ENCODE measurements at regions not wholly inside any gene's neighbourhood (a gene's known extent, or its start where the extent isn't known, plus 50 kb on each side); places are given as distances from the start of the nearest gene placed in this dataset.

DNA sequence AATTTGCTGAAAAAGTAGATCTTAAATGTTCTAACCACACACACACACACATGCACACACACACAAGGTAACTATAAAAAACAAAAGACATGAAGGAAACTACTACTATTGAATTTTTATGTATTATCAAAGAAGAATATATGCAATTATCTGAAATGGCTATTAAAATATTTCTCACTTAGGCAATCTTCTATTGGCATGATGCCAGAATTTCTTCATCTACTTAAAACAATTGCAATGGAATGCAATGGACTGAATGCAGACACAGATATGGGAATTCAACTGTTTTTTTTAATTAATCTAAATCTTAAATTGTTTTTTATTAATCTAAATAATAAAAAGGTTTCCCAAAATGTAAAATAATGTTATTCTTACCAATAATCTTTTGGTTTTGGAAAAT, 152.6 kb upstream of the SMLR1 start:
- H3K4me3 ChIP-seq (replicated peaks in 1 of 2; ENCODE audit: low read depth in 2 of 2, low read length in 2 of 2): no peak overlapping the region
- peak; percentile 42 to 64 for DNase-seq (ENCODE audit: low read depth in 2 of 2)
- TF ChIP-seq, protein P1, sequence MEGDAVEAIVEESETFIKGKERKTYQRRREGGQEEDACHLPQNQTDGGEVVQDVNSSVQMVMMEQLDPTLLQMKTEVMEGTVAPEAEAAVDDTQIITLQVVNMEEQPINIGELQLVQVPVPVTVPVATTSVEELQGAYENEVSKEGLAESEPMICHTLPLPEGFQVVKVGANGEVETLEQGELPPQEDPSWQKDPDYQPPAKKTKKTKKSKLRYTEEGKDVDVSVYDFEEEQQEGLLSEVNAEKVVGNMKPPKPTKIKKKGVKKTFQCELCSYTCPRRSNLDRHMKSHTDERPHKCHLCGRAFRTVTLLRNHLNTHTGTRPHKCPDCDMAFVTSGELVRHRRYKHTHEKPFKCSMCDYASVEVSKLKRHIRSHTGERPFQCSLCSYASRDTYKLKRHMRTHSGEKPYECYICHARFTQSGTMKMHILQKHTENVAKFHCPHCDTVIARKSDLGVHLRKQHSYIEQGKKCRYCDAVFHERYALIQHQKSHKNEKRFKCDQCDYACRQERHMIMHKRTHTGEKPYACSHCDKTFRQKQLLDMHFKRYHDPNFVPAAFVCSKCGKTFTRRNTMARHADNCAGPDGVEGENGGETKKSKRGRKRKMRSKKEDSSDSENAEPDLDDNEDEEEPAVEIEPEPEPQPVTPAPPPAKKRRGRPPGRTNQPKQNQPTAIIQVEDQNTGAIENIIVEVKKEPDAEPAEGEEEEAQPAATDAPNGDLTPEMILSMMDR (IDR thresholded peaks at IDR 0.05; ENCODE audit: low read depth, low read length): no peak

DNA sequence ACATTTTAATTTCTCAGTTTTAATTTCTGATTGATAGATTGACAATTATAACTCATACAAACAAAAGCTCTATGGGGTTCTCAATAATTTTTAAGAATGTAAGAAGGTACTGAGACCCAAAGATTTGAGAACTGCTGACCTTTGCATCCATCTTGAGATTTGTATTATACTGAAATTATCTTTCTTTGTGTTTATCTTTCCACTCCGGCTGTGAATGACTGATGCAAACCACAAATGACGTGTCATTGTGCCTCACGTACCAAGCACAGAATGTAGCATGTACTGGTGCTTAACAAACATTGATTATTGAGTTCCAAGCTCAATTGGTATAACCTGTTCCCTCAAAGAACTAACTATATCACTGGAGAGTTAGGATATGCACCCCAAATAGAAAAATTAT, 152.1 kb upstream of the SMLR1 start:
- DNase-seq (ENCODE audit: low read depth in 2 of 2): peak; percentile 59 to 80
- H3K4me3 ChIP-seq (replicated peaks in 1 of 2; ENCODE audit: low read depth in 2 of 2, low read length in 2 of 2): no peak overlapping the region
- TF ChIP-seq, protein P1 (IDR thresholded peaks at IDR 0.05; ENCODE audit: low read depth, low read length): no peak

DNA sequence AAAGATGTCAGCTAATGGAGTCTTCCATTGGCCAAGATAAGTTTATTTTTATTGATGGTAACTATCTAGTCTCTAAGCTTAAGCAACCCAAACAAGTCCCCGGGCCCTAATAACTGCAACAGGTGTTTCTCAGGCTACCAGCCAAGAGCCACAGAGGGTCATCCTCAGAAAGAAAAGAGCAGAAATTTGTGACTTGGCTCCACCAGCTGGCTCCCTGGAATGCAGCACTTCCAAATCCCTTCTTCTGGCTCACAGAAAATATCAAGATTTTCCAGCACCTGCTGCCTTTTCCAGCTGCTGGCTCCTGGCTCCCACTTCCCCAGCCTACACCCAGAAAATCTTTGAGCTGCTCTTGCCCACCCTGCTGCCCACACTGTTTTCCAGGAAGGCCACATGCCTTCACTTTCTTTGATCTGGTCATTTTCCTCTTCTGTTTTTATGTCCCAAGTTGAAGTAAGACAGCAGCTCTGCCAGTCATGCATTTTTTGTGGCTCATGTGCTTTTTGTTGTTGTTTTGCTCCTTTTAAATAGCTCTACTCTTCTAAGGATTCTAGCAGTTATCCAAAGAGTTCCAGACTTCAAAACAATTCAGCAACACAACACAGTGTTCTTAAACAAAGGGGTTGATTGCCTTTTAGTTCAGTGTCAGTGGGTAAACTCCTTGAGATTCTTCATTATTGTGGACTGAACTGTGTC, 151.0 kb upstream of the SMLR1 start:
- H3K4me3 ChIP-seq (replicated peaks in 1 of 2; ENCODE audit: low read depth in 2 of 2, low read length in 2 of 2): no peak overlapping the region
- TF ChIP-seq, protein P1 (IDR thresholded peaks at IDR 0.05; ENCODE audit: low read depth, low read length): no peak
- DNase-seq (ENCODE audit: low read depth in 2 of 2): no peak

DNA sequence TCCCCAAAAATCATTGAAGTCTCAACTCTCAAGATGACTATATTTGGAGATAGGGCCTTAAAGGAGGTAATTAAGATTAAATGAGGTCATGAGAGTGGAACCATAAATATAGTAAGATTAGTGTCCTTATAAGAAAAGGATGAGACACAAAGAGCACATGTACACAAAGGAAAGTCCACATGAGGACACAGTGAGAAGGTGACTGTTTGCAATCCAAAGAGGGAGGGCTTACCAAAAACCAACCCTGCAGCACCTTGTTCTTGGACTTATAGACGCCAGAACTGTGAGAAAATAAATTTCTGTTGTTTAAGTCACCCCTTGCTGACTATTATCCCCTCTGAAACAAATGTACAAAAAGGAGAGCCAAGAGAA, 150.4 kb upstream of the SMLR1 start:
- TF ChIP-seq, protein P1 (IDR thresholded peaks at IDR 0.05; ENCODE audit: low read depth, low read length): no peak
- no peak for DNase-seq (ENCODE audit: low read depth in 2 of 2)
- H3K4me3 ChIP-seq (replicated peaks in 1 of 2; ENCODE audit: low read depth in 2 of 2, low read length in 2 of 2): no peak overlapping the region

DNA sequence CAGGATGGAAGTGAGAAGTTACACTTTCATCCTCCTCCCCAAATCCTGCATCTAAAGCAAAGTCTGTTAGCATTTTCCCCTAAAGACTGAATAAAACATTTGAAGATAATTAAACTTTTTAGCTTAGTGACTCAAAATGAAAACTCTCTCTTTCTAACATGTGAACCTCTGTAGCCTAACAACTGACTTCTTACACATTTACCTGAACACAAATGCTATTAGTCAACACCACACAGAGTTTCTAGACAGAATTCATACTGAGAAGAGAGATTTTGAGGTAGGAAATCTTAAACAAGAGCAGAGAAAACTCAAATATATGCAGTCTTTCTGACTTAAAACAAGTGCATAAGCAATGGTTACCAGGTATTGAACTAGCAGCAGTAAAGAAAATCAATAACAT, 149.9 kb upstream of the SMLR1 start:
- TF ChIP-seq, protein P1 (IDR thresholded peaks at IDR 0.05; ENCODE audit: low read depth, low read length): no peak
- no peak overlapping the region for H3K4me3 ChIP-seq (replicated peaks in 1 of 2; ENCODE audit: low read depth in 2 of 2, low read length in 2 of 2)
- no peak for DNase-seq (ENCODE audit: low read depth in 2 of 2)

DNA sequence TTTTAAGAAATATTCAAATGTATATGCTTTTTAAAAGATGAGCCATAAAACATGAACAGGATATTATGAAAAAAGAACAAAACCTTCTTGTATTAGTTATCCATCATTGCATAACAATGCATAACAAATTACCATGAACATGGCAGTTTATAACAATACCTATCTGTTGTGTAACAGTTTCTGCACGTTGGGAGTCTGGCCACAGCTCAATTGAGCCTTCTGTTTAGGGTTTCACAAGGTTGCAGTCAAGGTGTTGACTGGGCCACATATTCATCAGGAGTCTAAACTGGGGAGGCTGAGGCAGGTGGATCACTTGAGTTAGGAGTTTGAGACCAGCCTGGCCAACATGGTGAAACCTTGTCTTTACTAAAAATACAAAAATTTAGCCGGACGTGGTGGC, 149.4 kb upstream of the SMLR1 start:
- TF ChIP-seq, protein P1 (IDR thresholded peaks at IDR 0.05; ENCODE audit: low read depth, low read length): no peak
- no peak for DNase-seq (ENCODE audit: low read depth in 2 of 2)
- H3K4me3 ChIP-seq (replicated peaks in 1 of 2; ENCODE audit: low read depth in 2 of 2, low read length in 2 of 2): no peak overlapping the region

DNA sequence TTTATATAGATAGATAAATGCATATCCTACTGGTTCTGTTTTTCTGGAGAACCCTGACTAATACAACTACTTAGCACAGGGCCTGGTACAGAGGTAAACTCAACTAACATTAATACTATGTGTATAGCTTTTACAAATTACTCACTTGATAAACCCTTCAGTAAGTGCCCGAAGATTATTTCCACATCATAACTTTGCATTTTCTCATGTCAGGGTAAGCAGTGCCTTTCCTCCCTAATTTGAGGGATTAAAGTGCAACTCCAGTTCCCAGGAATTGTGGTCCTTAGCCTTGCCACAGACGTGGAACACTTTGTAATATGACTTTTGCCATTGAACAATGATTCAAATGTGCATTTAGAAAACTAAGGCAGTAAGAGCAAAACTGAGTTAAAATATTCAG, 147.5 kb upstream of the SMLR1 start:
- DNase-seq (ENCODE audit: low read depth in 2 of 2): peak in 1 of 2 donors; percentile 52
- no peak overlapping the region for H3K4me3 ChIP-seq (replicated peaks in 1 of 2; ENCODE audit: low read depth in 2 of 2, low read length in 2 of 2)
- TF ChIP-seq, protein P1 (IDR thresholded peaks at IDR 0.05; ENCODE audit: low read depth, low read length): no peak

All from cardiac fibroblast (primary cell).